SKM-1 (cell line): ENCODE measurements at regions not wholly inside any gene's neighbourhood (a gene's known extent, or its start where the extent isn't known, plus 50 kb on each side); places are given as distances from the start of the nearest gene placed in this dataset.

Experiments
- DNase-seq: peaks from one replicate; lab custom pipeline; 2025; ENCODE audit not compliant: unreplicated experiment; lab: John Stamatoyannopoulos, UW

GRCh38 chr19:5237190-5237780 is 103.3 kb downstream of the PTPRS start:
- no peak for DNase-seq

GRCh38 chr19:5235458-5236219 is 105.0 kb downstream of the PTPRS start:
- no peak for DNase-seq

GRCh38 chr19:5234412-5234811 is 106.2 kb downstream of the PTPRS start:
- DNase-seq: no peak

- no peak for DNase-seq
These were observed 107.7 kb downstream of the PTPRS start for GRCh38 chr19:5232798-5233505.

- no peak for DNase-seq
These were observed 108.5 kb downstream of the PTPRS start for GRCh38 chr19:5231857-5232678.

DNA sequence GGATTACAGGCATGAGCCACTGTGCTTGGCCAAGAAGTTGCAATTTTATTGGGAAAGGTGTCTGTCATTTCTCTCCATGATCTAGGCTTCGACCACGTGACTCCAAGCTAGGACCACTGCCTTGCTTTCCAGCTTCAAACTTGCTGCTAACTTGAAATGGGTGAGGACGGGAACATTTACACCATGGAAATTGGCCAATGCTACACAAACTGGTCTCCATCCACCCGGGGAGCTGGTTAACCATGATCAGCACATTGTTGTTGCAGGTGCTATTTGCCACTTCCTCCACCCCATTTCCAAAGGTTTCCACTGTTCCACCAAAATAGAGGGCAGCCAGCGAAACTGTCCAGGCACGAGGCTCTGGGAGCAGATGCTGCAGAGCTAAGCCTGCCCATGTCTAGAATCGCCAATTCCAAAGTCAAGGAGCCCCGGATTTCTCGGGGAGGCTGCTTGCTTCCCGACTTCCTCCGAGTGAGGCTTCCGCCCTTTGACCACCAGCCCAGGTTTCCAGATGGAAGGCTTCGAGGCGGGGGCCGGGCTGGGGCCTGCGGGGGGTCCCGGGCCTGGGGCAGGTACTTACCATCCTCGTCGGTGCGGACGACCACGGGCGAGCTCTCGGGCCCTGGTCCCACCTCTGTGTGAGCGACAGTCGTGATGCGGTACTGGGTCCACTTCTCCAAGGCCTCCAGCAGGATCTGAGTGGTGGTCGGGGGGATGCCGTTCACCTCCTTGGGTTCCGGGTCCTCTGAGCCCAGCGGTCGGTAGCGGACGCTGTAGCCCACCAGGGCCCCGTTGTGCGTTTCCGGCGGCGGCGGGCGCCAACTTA is 109.7 kb downstream of the PTPRS start:
- no peak for DNase-seq

DNA sequence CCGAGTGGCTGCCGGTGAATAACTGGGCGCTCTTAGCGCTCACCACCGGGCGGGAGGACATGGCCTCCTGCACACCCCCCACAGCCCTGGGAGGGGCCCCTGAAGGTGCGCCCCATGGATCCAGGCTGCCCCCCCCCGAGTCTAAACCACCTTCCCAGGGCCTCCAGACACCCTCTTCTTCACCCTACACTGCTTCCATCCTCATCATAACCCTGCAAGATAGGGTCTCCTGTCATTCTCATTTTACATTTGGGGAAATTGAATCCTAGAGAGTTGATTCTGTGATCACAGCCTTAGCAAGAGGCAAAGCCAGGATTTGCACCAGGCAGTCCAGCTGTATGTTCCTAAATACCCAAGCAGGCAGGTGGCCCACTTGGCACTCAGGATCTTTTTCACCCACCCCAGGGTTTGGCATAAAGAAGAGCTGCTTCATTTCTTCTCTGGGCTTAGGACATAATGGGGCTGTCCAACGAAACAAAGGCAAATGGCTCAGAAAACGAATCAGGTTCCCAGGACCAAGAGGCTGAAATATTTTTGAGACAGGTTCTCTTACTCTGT is 110.8 kb downstream of the PTPRS start:
- DNase-seq: no peak

DNA sequence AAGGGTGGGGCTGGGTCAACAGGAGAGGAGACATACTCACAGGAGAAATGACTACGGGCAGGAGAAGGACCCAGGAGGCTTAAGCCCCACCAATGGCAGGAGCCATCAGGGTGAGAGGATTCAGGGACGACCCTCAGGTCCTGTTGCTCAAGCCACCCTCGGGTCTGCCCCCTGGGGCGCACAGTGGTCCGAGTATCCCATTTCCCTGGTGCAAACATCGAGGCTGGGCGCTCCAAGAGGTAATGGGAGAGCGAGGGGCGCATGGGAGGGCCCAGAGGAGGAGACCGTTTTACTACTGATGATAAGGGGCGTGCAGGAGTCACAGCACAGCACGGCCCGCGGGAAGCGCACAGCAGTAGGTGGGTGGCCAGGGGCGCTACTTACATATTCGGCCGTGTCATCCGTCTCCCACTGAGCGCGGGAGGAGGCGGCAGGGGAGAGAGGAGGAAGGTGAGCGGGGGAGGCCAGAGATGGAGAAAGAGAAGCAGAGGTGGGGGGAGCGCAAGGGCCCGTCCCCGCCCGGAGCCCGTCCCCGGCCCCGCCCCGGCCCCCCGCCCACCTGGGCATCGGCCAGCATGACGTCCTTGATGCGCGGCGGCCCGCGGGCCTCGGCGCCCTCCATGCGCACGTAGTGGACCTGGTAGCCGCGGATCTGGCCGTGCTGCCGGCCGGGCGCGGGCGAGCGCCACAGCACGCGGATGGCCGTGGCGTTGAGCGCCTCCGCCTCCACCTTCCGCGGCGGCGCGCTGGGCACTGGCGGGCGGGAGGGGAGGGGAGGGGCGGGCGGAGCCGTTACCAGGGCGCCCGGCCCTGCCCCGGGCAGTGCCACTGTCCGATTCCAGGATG is 111.5 kb downstream of the PTPRS start:
- DNase-seq: no peak

GRCh38 chr19:5228490-5228889 is 112.1 kb downstream of the PTPRS start:
- DNase-seq: no peak

GRCh38 chr19:5225486-5226345 is 114.9 kb downstream of the PTPRS start:
- DNase-seq: no peak

DNA sequence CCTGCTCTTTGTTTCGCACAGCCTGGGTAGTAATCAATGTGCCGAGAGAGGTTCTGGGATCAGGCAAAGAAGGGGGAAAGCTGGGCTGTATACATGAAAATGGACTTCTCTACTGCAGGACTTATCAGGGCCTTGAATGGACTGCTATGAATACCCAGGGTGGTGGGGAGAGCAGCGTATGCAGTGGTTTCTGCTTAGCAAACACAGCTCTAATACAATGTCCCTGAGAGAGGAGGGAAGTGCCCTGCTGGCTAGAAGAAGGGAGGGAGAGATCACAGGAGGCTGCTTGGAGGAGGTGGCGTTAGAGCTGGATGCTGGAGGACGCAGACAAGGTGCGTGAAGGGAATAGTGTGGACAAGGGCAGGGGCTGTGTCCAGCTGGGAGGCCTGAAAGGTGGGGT is 116.1 kb downstream of the PTPRS start:
- DNase-seq: no peak

DNA sequence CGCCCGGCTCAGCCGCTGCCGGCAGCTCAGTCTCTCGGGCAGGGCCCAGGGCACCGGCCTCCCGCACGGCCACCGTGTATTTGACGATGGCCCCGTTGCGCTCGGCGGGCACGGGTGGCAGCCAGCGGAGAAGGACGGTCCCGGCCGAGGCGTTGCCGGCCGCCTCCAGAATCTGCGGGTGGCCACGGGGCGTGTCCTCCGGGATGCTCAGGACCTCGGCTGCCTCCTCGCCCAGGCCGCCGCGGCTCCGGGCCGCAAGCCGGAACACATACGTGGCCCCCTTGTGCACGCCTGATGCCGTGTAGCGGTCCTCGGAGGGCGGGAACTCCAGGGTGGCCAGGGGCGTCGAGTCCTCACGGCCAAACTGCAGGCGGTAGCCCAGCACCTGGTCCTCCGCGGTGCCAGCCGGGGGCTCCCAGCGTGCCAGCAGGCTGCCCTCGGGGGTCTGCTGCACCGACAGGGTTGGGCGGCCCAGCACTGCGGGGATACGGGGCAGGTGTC is 117.7 kb downstream of the PTPRS start:
- no peak for DNase-seq

DNA sequence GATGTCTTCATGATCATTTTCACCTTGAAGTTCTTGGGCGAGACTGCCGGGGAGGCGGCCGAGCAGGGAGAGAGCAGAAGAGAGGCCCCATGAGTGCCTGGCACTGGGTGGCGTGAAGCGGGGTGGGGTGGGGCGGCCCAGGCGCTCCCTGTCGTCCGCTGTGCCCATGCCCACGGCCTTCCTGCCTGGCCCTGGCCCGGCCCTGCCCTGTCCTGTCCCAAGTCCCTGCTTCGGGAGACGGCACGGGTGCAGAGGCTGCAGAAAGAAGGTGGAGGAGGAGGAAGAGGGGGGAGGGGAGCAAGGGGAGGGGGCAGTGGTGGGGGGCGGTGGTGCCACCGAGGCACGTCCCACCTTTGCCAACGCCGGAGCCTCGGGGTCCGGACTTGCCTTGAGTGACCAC is 118.4 kb downstream of the PTPRS start:
- DNase-seq: no peak

- DNase-seq: no peak
These were observed 119.7 kb downstream of the PTPRS start for GRCh38 chr19:5220866-5221265.

DNA sequence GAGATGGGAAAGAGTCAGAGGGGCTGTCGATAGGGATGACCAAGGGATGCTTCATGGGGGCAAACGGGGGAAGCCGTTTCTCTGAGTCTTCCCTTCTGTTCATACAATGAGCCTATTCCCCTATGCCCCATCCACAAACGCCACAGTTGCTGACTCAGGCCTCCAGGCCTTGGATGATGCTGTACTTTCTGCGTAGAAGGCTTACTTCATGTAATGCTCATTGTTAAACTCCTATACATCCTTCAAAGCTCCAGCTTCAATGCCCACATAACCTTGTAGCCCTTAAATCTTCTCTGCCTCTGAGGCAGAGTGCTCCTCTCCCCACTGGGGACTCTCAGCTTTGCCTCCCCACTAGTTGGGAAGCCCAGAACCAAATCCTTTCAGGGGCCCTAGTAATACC is 120.3 kb downstream of the PTPRS start:
- no peak for DNase-seq

DNA sequence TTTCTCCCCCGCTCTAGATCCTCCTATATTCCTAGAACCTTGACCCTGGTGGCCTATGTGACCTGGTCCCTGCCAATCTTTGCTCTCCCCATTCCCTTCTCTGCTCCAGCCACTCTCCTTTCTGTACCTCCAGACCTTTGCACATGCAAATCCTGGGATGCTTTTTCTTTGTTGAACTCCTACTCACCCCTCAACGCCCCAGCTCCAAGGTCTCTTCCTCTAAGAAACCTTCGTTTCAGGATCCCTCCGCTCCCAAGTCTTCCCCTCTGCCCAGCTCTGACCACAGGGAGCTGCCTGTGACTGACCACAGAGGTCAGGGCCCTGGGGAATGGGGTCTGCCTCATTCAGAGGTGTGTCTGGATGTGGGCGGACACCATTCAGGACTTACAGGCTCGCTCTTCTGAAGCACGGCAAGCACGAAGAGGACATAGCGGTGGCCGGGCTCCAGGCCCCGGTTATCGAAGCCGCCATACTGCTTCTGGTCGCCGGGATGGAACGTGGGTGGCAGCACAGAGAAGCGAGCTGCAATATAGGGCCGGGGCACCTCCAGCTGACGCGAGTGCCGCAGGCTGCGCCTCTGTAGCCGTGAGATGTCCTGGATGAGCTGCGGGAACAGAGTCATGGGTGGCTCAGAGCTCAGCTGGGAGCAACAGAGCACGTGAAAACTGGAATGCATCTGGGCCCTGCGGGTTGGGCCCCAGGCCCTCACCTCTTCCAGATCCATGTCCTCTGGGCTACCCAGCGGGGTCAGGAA is 120.9 kb downstream of the PTPRS start:
- no peak for DNase-seq

DNA sequence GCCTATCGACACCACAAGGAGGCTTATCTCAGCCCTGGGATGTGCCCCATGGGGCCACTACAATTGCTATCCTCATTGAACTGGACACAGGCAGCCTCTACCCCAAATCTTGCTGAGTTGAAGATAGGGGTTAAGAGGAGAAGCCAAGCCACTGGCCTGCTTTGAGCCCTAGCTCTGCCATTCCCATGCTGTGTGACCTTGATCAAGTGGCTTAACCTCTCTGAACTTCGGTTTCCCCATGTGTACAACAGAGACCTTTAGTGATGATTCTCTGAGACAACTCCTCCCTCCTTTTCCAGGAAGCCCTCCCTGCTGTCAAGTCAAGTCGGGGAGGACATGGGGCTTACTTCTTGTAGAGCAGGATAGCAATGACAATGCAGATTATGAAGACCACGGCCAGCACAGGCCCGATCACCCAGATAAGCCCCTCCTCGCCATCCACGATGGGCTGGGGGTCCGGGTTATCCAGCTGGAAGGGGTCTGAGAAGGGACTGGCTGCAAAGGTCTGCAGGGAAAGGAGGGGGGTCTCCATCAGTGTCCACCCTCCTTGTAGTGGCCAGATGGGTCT is 121.6 kb downstream of the PTPRS start:
- DNase-seq: no peak
